Neural progenitor cell (in vitro differentiated cells): ENCODE measurements at regions not wholly inside any gene's neighbourhood (a gene's known extent, or its start where the extent isn't known, plus 50 kb on each side); places are given as distances from the start of the nearest gene placed in this dataset.
A peak's percentile ranks its signal among the peaks of the same experiment; 100 is the strongest.

Experiments
- DNase-seq: peaks from one replicate; pipeline ENCODE4 v3.0.0-alpha.2; 2016; ENCODE audit warnings: low spot score
- H2AFZ ChIP-seq: fragments of 200-600 bp; sonication (generic); replicated peaks from 2 replicates; pipeline ENCODE4 v1.6.1; 2016; ENCODE audit warnings: antibody characterized with exemption
- H3F3A ChIP-seq: fragments of 200-600 bp; sonication (generic); 2 replicates; pipeline ENCODE4 v1.6.1; 2016; ENCODE audit warnings: antibody characterized with exemption, low read depth
- H3K27ac ChIP-seq: fragments of 200-600 bp; sonication (generic); 2 replicates; pipeline ENCODE4 v1.5.1; 2016; ENCODE audit warnings: mild to moderate bottlenecking
- H3K27me3 ChIP-seq: fragments of 200-600 bp; sonication (generic); 2 replicates; pipeline ENCODE4 v1.6.1; 2016; ENCODE audit warnings: mild to moderate bottlenecking, moderate library complexity
- H3K36me3 ChIP-seq: fragments of 200-600 bp; sonication (generic); 2 replicates; pipeline ENCODE4 v1.5.1; 2016
- H3K4me1 ChIP-seq: fragments of 200-600 bp; sonication (generic); 2 replicates; pipeline ENCODE4 v1.6.1; 2016; ENCODE audit warnings: mixed run types
- H3K4me2 ChIP-seq: fragments of 200-600 bp; sonication (generic); 2 replicates; pipeline ENCODE4 v1.6.1; 2016
- H3K4me3 ChIP-seq: fragments of 200-600 bp; sonication (generic); 2 replicates; pipeline ENCODE4 v1.5.1; 2016
- H3K79me2 ChIP-seq: fragments of 200-600 bp; sonication (generic); 2 replicates; pipeline ENCODE4 v1.6.1; 2016; ENCODE audit warnings: low read depth
- H3K9ac ChIP-seq: fragments of 200-600 bp; sonication (generic); 2 replicates; pipeline ENCODE4 v1.6.1; 2016
- H3K9me3 ChIP-seq: fragments of 200-600 bp; sonication (generic); 2 replicates; pipeline ENCODE4 v1.5.1; 2016; ENCODE audit warnings: low read depth
- H4K20me1 ChIP-seq: fragments of 200-600 bp; sonication (generic); 2 replicates; pipeline ENCODE4 v1.6.1; 2016; ENCODE audit warnings: low read depth
- H3K27ac Mint-ChIP-seq: 3 replicates; pipeline ENCODE4 v1.8.0; 2021; ENCODE audit warnings: mixed read lengths
- H3K27me3 Mint-ChIP-seq: 2 replicates; pipeline ENCODE4 v1.8.0; 2022; ENCODE audit warnings: low read depth, mild to moderate bottlenecking, inconsistent platforms, moderate library complexity, mixed read lengths; ENCODE audit not compliant: insufficient read depth
- H3K36me3 Mint-ChIP-seq: 3 replicates; pipeline ENCODE4 v1.8.0; 2021; ENCODE audit warnings: mixed read lengths
- H3K4me1 Mint-ChIP-seq: 3 replicates; pipeline ENCODE4 v1.8.0; 2021; ENCODE audit warnings: mixed read lengths
- H3K4me3 Mint-ChIP-seq: 3 replicates; pipeline ENCODE4 v1.8.0; 2021; ENCODE audit warnings: mild to moderate bottlenecking, moderate library complexity, mixed read lengths
- H3K9me3 Mint-ChIP-seq: 3 replicates; pipeline ENCODE4 v1.8.0; 2020; ENCODE audit warnings: mixed read lengths
- EZH2 ChIP-seq: fragments of 200-600 bp; sonication (generic); IDR thresholded peaks from 2 replicates; pipeline ENCODE4 v1.6.1; 2017; ENCODE audit warnings: antibody characterized with exemption, mild to moderate bottlenecking, moderate library complexity
- EZH2phosphoT487 ChIP-seq: fragments of 200-600 bp; sonication (generic); IDR thresholded peaks from 2 replicates; pipeline ENCODE4 v1.6.1; 2017; ENCODE audit warnings: antibody characterized with exemption
- TF ChIP-seq, protein P1 (sequence below): fragments of 200-600 bp; sonication (generic); IDR thresholded peaks from 2 replicates; pipeline ENCODE4 v1.5.1; 2017; ENCODE audit warnings: antibody characterized with exemption, mild to moderate bottlenecking

- no peaks in the 10 kb centered on the region for H3K36me3 Mint-ChIP-seq
- Histone ChIP-seq H3K9me3 (no peaks in the 10 kb centered on the region), H4K20me1 (no peaks in the 10 kb centered on the region), H3K4me3 (no peak overlapping the region), H3F3A (peaks cover 41% of the 10 kb centered on the region), H3K79me2 (no peaks in the 10 kb centered on the region), H3K36me3 (no peaks in the 10 kb centered on the region), H3K27ac (peak overlapping the region; percentile 80), H3K27me3 (no peaks in the 10 kb centered on the region), H3K4me1 (peaks cover 43% of the 10 kb centered on the region), H3K9ac (no peak overlapping the region), H3K4me2 (peak overlapping the region; percentile 56), H2AFZ (peak overlapping the region; percentile 60)
- H3K27me3 Mint-ChIP-seq: no peaks in the 10 kb centered on the region
- no peak for TF ChIP-seq EZH2phosphoT487
- TF ChIP-seq, protein P1, sequence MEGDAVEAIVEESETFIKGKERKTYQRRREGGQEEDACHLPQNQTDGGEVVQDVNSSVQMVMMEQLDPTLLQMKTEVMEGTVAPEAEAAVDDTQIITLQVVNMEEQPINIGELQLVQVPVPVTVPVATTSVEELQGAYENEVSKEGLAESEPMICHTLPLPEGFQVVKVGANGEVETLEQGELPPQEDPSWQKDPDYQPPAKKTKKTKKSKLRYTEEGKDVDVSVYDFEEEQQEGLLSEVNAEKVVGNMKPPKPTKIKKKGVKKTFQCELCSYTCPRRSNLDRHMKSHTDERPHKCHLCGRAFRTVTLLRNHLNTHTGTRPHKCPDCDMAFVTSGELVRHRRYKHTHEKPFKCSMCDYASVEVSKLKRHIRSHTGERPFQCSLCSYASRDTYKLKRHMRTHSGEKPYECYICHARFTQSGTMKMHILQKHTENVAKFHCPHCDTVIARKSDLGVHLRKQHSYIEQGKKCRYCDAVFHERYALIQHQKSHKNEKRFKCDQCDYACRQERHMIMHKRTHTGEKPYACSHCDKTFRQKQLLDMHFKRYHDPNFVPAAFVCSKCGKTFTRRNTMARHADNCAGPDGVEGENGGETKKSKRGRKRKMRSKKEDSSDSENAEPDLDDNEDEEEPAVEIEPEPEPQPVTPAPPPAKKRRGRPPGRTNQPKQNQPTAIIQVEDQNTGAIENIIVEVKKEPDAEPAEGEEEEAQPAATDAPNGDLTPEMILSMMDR: no peak
- TF ChIP-seq EZH2: no peak
- H3K4me1 Mint-ChIP-seq: peaks cover 25% of the 10 kb centered on the region
- DNase-seq: no peak
- H3K9me3 Mint-ChIP-seq: peaks cover 19% of the 10 kb centered on the region
- H3K27ac Mint-ChIP-seq: no peak overlapping the region
- no peak overlapping the region for H3K4me3 Mint-ChIP-seq
These were observed 880.3 kb downstream of the RPA4 start for GRCh38 chrX:97763981-97764380.

- no peaks in the 10 kb centered on the region for H3K36me3 ChIP-seq
- H3K27ac ChIP-seq: peak overlapping the region; percentile 62
- peaks cover 59% of the 10 kb centered on the region for H3K4me1 ChIP-seq
- peak overlapping the region; percentile 19 for H2AFZ ChIP-seq
- H3K4me2 ChIP-seq: no peak overlapping the region
- no peaks in the 10 kb centered on the region for H3K27me3 ChIP-seq
- H3K9me3 ChIP-seq: no peaks in the 10 kb centered on the region
- Mint-ChIP-seq H3K27ac (peak overlapping the region; percentile 61), H3K9me3 (peaks cover 16% of the 10 kb centered on the region), H3K27me3 (no peaks in the 10 kb centered on the region), H3K4me1 (peaks cover 29% of the 10 kb centered on the region), H3K36me3 (no peaks in the 10 kb centered on the region), H3K4me3 (no peak overlapping the region)
- H4K20me1 ChIP-seq: no peaks in the 10 kb centered on the region
- H3F3A ChIP-seq: peaks cover 41% of the 10 kb centered on the region
- no peak overlapping the region for H3K9ac ChIP-seq
- peak; percentile 16 for DNase-seq
- TF ChIP-seq, protein P1: no peak
- no peak for TF ChIP-seq EZH2phosphoT487
- no peak overlapping the region for H3K4me3 ChIP-seq
- H3K79me2 ChIP-seq: no peaks in the 10 kb centered on the region
These were observed 882.9 kb downstream of the RPA4 start for GRCh38 chrX:97766501-97767095.

- no peak overlapping the region for H3K27ac ChIP-seq
- Mint-ChIP-seq H3K4me1 (no peaks in the 10 kb centered on the region), H3K27me3 (no peaks in the 10 kb centered on the region), H3K9me3 (peaks cover 18% of the 10 kb centered on the region), H3K36me3 (peaks cover 2% of the 10 kb centered on the region), H3K4me3 (no peak overlapping the region), H3K27ac (no peak overlapping the region)
- no peak overlapping the region for H3K4me2 ChIP-seq
- H4K20me1 ChIP-seq: no peaks in the 10 kb centered on the region
- TF ChIP-seq, protein P1: no peak
- no peak for TF ChIP-seq EZH2
- H3F3A ChIP-seq: no peaks in the 10 kb centered on the region
- no peak overlapping the region for H3K9ac ChIP-seq
- no peaks in the 10 kb centered on the region for H3K36me3 ChIP-seq
- H3K9me3 ChIP-seq: no peaks in the 10 kb centered on the region
- no peaks in the 10 kb centered on the region for H3K4me1 ChIP-seq
- DNase-seq: no peak
- no peak overlapping the region for H3K4me3 ChIP-seq
- H3K27me3 ChIP-seq: no peaks in the 10 kb centered on the region
- H3K79me2 ChIP-seq: no peaks in the 10 kb centered on the region
- no peak overlapping the region for H2AFZ ChIP-seq
These were observed 903.6 kb downstream of the RPA4 start for GRCh38 chrX:97787311-97787710.
